Keratinocyte (primary cell): ENCODE measurements at regions not wholly inside any gene's neighbourhood (a gene's known extent, or its start where the extent isn't known, plus 50 kb on each side); places are given as distances from the start of the nearest gene placed in this dataset.

Experiments
- DNase-seq: peaks from one replicate; pipeline ENCODE4 v3.0.0-alpha.2; 2011; ENCODE audit warnings: low read depth, missing footprints, low spot score
- FAIRE-seq: peaks from 2 replicates; lab custom pipeline; 2011; peaks lifted over from hg19 to GRCh38; lab: Jason Lieb, UNC
- H2AFZ ChIP-seq: 2 replicates; pipeline ENCODE4 v1.6.0; 2012; ENCODE audit warnings: low read length, control low read depth, inconsistent platforms; ENCODE audit not compliant: control insufficient read depth
- H3K27ac ChIP-seq: 2 replicates; pipeline ENCODE4 v1.5.1; 2011; ENCODE audit warnings: low read length; ENCODE audit not compliant: control insufficient read depth, insufficient read depth
- H3K27me3 ChIP-seq: 3 replicates; pipeline ENCODE4 v1.6.0; 2011; ENCODE audit warnings: low read length; ENCODE audit not compliant: control insufficient read depth, insufficient read depth; ENCODE audit errors: extremely low read depth
- H3K36me3 ChIP-seq, 2 experiments: 2 replicates in 1 of 2; 3 replicates in 1 of 2; pipeline ENCODE4 v1.5.1; 2011; ENCODE audit warnings: low read length in 2 of 2, mild to moderate bottlenecking in 1 of 2; ENCODE audit not compliant: control insufficient read depth in 2 of 2, insufficient read depth in 2 of 2; ENCODE audit errors: extremely low read depth in 1 of 2
- H3K4me1 ChIP-seq: 3 replicates; pipeline ENCODE4 v1.5.1; 2011; ENCODE audit warnings: low read length; ENCODE audit not compliant: control insufficient read depth, insufficient read depth; ENCODE audit errors: extremely low read depth
- H3K4me2 ChIP-seq: 3 replicates; pipeline ENCODE4 v1.6.0; 2011; ENCODE audit warnings: low read depth, low read length; ENCODE audit not compliant: control insufficient read depth, insufficient read depth; ENCODE audit errors: extremely low read depth
- H3K4me3 ChIP-seq, 3 experiments: fragments of 200-600 bp in 1 of 3; sonication (generic) in 1 of 3; 2 replicates in 2 of 3; 3 replicates in 1 of 3; pipeline ENCODE4 v1.5.1; 2011 to 2016; ENCODE audit warnings: low read length in 3 of 3, mild to moderate bottlenecking in 3 of 3, control low read depth in 2 of 3, inconsistent platforms in 1 of 3, low read depth in 1 of 3, mixed read lengths in 1 of 3, mixed run types in 1 of 3, moderate library complexity in 1 of 3; ENCODE audit not compliant: control insufficient read depth in 2 of 3, insufficient read depth in 2 of 3; ENCODE audit errors: extremely low read depth in 1 of 3
- H3K79me2 ChIP-seq: 2 replicates; pipeline ENCODE4 v1.6.0; 2012; ENCODE audit warnings: low read length; ENCODE audit not compliant: control insufficient read depth, insufficient read depth
- H3K9ac ChIP-seq: 3 replicates; pipeline ENCODE4 v1.6.0; 2011; ENCODE audit warnings: low read length; ENCODE audit not compliant: control insufficient read depth, insufficient read depth; ENCODE audit errors: extremely low read depth
- H3K9me1 ChIP-seq: 3 replicates; pipeline ENCODE4 v1.6.0; 2011; ENCODE audit warnings: low read length; ENCODE audit not compliant: control insufficient read depth, insufficient read depth; ENCODE audit errors: extremely low read depth
- H3K9me3 ChIP-seq: 2 replicates; pipeline ENCODE4 v1.5.1; 2012; ENCODE audit warnings: low read depth, low read length; ENCODE audit not compliant: control insufficient read depth
- H4K20me1 ChIP-seq: 3 replicates; pipeline ENCODE4 v1.6.0; 2011; ENCODE audit warnings: low read length; ENCODE audit not compliant: control insufficient read depth, insufficient read depth; ENCODE audit errors: extremely low read depth
- CTCF ChIP-seq, 3 experiments: IDR thresholded peaks in 1 of 3; conservative IDR thresholded peaks in 1 of 3; optimal IDR thresholded peaks in 1 of 3; 2 replicates in 2 of 3; 3 replicates in 1 of 3; pipeline versions ENCODE3 to v1.5.1; 2011; ENCODE audit warnings: low read length in 3 of 3, mild to moderate bottlenecking in 3 of 3, moderate library complexity in 2 of 3, control low read depth in 1 of 3, inconsistent platforms in 1 of 3; ENCODE audit not compliant: insufficient read depth in 2 of 3; ENCODE audit errors: extremely low read depth in 1 of 3
- EZH2 ChIP-seq: IDR thresholded peaks from one replicate; pipeline ENCODE4 v1.6.1; 2012; ENCODE audit warnings: inconsistent platforms, mild to moderate bottlenecking, low read length, moderate library complexity
- dilution Hi-C: fragments of 300-500 bp; cut with MboI; formaldehyde crosslinking; loops from one replicate; pipeline ENCODE4 v1.7.0; 2020; ENCODE audit warnings: low sequenced_read_pairs; ENCODE audit not compliant: extremely low pct_ligation_motif_present

GRCh38 chr19:30131722-30132291 is 189.8 kb downstream of the URI1 start:
- H3K4me1 ChIP-seq: no peaks in the 10 kb centered on the region
- no peaks in the 10 kb centered on the region for H4K20me1 ChIP-seq
- no peak overlapping the region for H3K4me3 ChIP-seq
- peaks cover 7% of the 10 kb centered on the region for H3K9me3 ChIP-seq
- no peak for TF ChIP-seq EZH2
- no peak for TF ChIP-seq CTCF (optimal IDR thresholded peaks at IDR 0.05 in 1 of 3, IDR thresholded peaks at IDR 0.05 in 1 of 3, conservative IDR thresholded peaks at IDR 0.05 in 1 of 3; ENCODE audit: extremely low read depth in 1 of 3, insufficient read depth in 2 of 3, low read length in 3 of 3)
- FAIRE-seq: no peak
- H3K4me2 ChIP-seq: no peak overlapping the region
- no peaks in the 10 kb centered on the region for H3K9me1 ChIP-seq
- no peak for DNase-seq
- no peaks in the 10 kb centered on the region for H3K36me3 ChIP-seq
- no peak overlapping the region for H3K9ac ChIP-seq
- no peak overlapping the region for H2AFZ ChIP-seq
- H3K27ac ChIP-seq: no peak overlapping the region
- no peaks in the 10 kb centered on the region for H3K27me3 ChIP-seq
- dilution Hi-C loops: no loop called here
- no peaks in the 10 kb centered on the region for H3K79me2 ChIP-seq

- no peak for TF ChIP-seq EZH2
- no peak for TF ChIP-seq CTCF (optimal IDR thresholded peaks at IDR 0.05 in 1 of 3, IDR thresholded peaks at IDR 0.05 in 1 of 3, conservative IDR thresholded peaks at IDR 0.05 in 1 of 3; ENCODE audit: extremely low read depth in 1 of 3, insufficient read depth in 2 of 3, low read length in 3 of 3)
- no peak overlapping the region for H3K27ac ChIP-seq
- H3K4me3 ChIP-seq: no peak overlapping the region
- H2AFZ ChIP-seq: no peak overlapping the region
- H3K79me2 ChIP-seq: no peaks in the 10 kb centered on the region
- H3K4me1 ChIP-seq: no peaks in the 10 kb centered on the region
- no peaks in the 10 kb centered on the region for H4K20me1 ChIP-seq
- dilution Hi-C loops: no loop called here
- peaks cover 7% of the 10 kb centered on the region for H3K9me3 ChIP-seq
- FAIRE-seq: no peak
- no peak overlapping the region for H3K4me2 ChIP-seq
- DNase-seq: no peak
- no peaks in the 10 kb centered on the region for H3K27me3 ChIP-seq
- H3K36me3 ChIP-seq: no peaks in the 10 kb centered on the region
- H3K9me1 ChIP-seq: no peaks in the 10 kb centered on the region
- no peak overlapping the region for H3K9ac ChIP-seq
Observed at GRCh38 chr19:30132343-30133075, 190.5 kb downstream of the URI1 start.
